K562 (cell line): ENCODE measurements at regions not wholly inside any gene's neighbourhood (a gene's known extent, or its start where the extent isn't known, plus 50 kb on each side); places are given as distances from the start of the nearest gene placed in this dataset.

Source experiments
- CBFA2T3 ChIP-seq: fragments of 450-650 bp; IDR thresholded peaks from 2 replicates; pipeline ENCODE4 v1.6.1; 2017
- LARP7 ChIP-seq: fragments of 450-650 bp; IDR thresholded peaks from 2 replicates; pipeline ENCODE4 v1.6.1; 2016
- MAFK ChIP-seq: IDR thresholded peaks from 2 replicates; pipeline ENCODE4 v1.6.1; 2011; ENCODE audit warnings: low read length, improper control_type of control experiment
- POLR2A ChIP-seq: fragments of 450-650 bp; conservative IDR thresholded peaks from 2 replicates; pipeline ENCODE4 v1.6.1; 2016
- ZNF398 ChIP-seq: fragments of 250-450 bp; sonication (Bioruptor Pico); IDR thresholded peaks from 2 replicates; pipeline ENCODE4 v1.8.0; 2021; ENCODE audit warnings: moderate library complexity, mild to moderate bottlenecking, inconsistent platforms
- TF ChIP-seq, protein P1 (sequence below): sonication (generic); formaldehyde crosslinking; IDR thresholded peaks from 2 replicates; pipeline ENCODE4 v1.8.1; 2022; ENCODE audit warnings: missing genetic modification reagents

- TF ChIP-seq CBFA2T3 (no peak), POLR2A (no peak), LARP7 (no peak), ZNF398 (CRISPR knock-in tag) (no peak), MAFK (no peak)
- TF ChIP-seq, protein P1, sequence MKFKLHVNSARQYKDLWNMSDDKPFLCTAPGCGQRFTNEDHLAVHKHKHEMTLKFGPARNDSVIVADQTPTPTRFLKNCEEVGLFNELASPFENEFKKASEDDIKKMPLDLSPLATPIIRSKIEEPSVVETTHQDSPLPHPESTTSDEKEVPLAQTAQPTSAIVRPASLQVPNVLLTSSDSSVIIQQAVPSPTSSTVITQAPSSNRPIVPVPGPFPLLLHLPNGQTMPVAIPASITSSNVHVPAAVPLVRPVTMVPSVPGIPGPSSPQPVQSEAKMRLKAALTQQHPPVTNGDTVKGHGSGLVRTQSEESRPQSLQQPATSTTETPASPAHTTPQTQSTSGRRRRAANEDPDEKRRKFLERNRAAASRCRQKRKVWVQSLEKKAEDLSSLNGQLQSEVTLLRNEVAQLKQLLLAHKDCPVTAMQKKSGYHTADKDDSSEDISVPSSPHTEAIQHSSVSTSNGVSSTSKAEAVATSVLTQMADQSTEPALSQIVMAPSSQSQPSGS (CRISPR knock-in tag) = no peak
Measured at GRCh38 chr13:99125326-99125915, 75.2 kb upstream of the UBAC2 start.
